HEK293T (cell line): ENCODE measurements at regions not wholly inside any gene's neighbourhood (a gene's known extent, or its start where the extent isn't known, plus 50 kb on each side); places are given as distances from the start of the nearest gene placed in this dataset.

ENCODE experiments used
- BHLHE40 ChIP-seq: fragments of 450-650 bp; IDR thresholded peaks from 2 replicates; pipeline ENCODE4 v1.6.1; 2016; ENCODE audit warnings: mild to moderate bottlenecking, moderate library complexity, borderline replicate concordance
- FOXK2 ChIP-seq: fragments of 450-650 bp; IDR thresholded peaks from 2 replicates; pipeline ENCODE4 v1.6.1; 2016; ENCODE audit warnings: mild to moderate bottlenecking
- FOXM1 ChIP-seq: fragments of 450-650 bp; IDR thresholded peaks from 2 replicates; pipeline ENCODE4 v1.6.1; 2017; ENCODE audit warnings: mild to moderate bottlenecking, borderline replicate concordance

DNA sequence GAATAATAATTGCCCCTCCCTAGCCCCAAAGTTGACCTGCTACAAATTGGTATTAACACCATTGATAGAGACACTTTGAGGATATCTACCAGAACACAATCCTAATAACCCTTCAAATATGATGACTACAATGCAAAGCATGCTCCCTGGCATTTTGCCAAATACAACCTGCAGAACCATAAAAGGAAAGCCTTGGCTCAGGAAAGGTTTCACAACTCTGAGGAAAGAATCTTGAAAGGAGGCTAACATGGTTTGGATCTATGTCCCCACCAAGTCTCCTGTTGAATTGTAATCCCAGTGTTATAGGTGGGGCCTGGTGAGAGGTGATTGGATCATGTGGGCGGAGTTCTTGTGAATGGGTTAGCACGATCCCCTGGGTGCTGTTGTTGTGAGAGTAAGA is 140.4 kb upstream of the ARHGAP42 start:
- TF ChIP-seq BHLHE40 (no peak), FOXM1 (no peak), FOXK2 (no peak)
